Osteoblast (primary cell): ENCODE measurements at regions not wholly inside any gene's neighbourhood (a gene's known extent, or its start where the extent isn't known, plus 50 kb on each side); places are given as distances from the start of the nearest gene placed in this dataset.

Source experiments
- DNase-seq: peaks from one replicate; pipeline ENCODE4 v3.0.0; 2011; ENCODE audit warnings: low spot score, mixed read lengths; ENCODE audit not compliant: insufficient read length; ENCODE audit errors: missing footprints
- H2AFZ ChIP-seq: 2 replicates; pipeline ENCODE4 v1.6.0; 2011; ENCODE audit warnings: mild to moderate bottlenecking, low read length
- H3K27ac ChIP-seq: 2 replicates; pipeline ENCODE4 v1.5.1; 2011; ENCODE audit warnings: mild to moderate bottlenecking, low read depth, low read length, moderate library complexity
- H3K27me3 ChIP-seq: 2 replicates; pipeline ENCODE4 v1.6.0; 2012; ENCODE audit warnings: mild to moderate bottlenecking, control low read depth, inconsistent platforms, low read length, moderate library complexity; ENCODE audit not compliant: insufficient read depth
- H3K36me3 ChIP-seq: 2 replicates; pipeline ENCODE4 v1.5.1; 2011; ENCODE audit warnings: mild to moderate bottlenecking, low read length, control low read depth, moderate library complexity; ENCODE audit not compliant: insufficient read depth
- H3K4me1 ChIP-seq: 2 replicates; pipeline ENCODE4 v1.5.1; 2011; ENCODE audit warnings: mild to moderate bottlenecking, low read length, control low read depth, moderate library complexity; ENCODE audit not compliant: insufficient read depth
- H3K4me2 ChIP-seq: 2 replicates; pipeline ENCODE4 v1.6.0; 2011; ENCODE audit warnings: mild to moderate bottlenecking, low read length; ENCODE audit not compliant: insufficient read depth
- H3K4me3 ChIP-seq: fragments of 200-600 bp; sonication (generic); 3 replicates; pipeline ENCODE4 v1.5.1; 2012; ENCODE audit warnings: mild to moderate bottlenecking, low read length, inconsistent platforms; ENCODE audit not compliant: insufficient read depth
- H3K79me2 ChIP-seq: 2 replicates; pipeline ENCODE4 v1.6.0; 2012; ENCODE audit warnings: mild to moderate bottlenecking, low read length, control low read depth, inconsistent platforms; ENCODE audit not compliant: insufficient read depth
- H3K9me3 ChIP-seq: 2 replicates; pipeline ENCODE4 v1.5.1; 2011; ENCODE audit warnings: low read depth, low read length, control low read depth
- H4K20me1 ChIP-seq: 2 replicates; pipeline ENCODE4 v1.6.0; 2012; ENCODE audit warnings: mild to moderate bottlenecking, low read length, control low read depth; ENCODE audit not compliant: insufficient read depth
- CTCF ChIP-seq: IDR thresholded peaks from 2 replicates; pipeline ENCODE4 v1.5.1; 2011; ENCODE audit warnings: mild to moderate bottlenecking, low read depth, low read length, moderate library complexity; ENCODE audit errors: extremely low read depth

GRCh38 chr4:23235628-23236390 is 543.1 kb downstream of the GBA3 start:
- H2AFZ ChIP-seq = no peak overlapping the region
- no peaks in the 10 kb centered on the region for H3K9me3 ChIP-seq
- H3K27me3 ChIP-seq = no peaks in the 10 kb centered on the region
- no peak overlapping the region for H3K27ac ChIP-seq
- no peak overlapping the region for H3K4me2 ChIP-seq
- no peak overlapping the region for H3K4me3 ChIP-seq
- TF ChIP-seq CTCF = no peak
- DNase-seq = no peak
- no peaks in the 10 kb centered on the region for H3K4me1 ChIP-seq
- no peaks in the 10 kb centered on the region for H3K36me3 ChIP-seq
- no peaks in the 10 kb centered on the region for H4K20me1 ChIP-seq
- no peaks in the 10 kb centered on the region for H3K79me2 ChIP-seq

GRCh38 chr4:23234716-23235115 is 542.0 kb downstream of the GBA3 start:
- no peak for DNase-seq
- no peak for TF ChIP-seq CTCF

GRCh38 chr4:23234018-23234417 is 541.3 kb downstream of the GBA3 start:
- no peaks in the 10 kb centered on the region for H3K27me3 ChIP-seq
- no peaks in the 10 kb centered on the region for H3K9me3 ChIP-seq
- H3K36me3 ChIP-seq = no peaks in the 10 kb centered on the region
- H2AFZ ChIP-seq = no peak overlapping the region
- TF ChIP-seq CTCF = no peak
- H3K4me3 ChIP-seq = no peak overlapping the region
- H3K4me2 ChIP-seq = no peak overlapping the region
- DNase-seq = no peak
- no peak overlapping the region for H3K27ac ChIP-seq
- H3K4me1 ChIP-seq = no peaks in the 10 kb centered on the region
- H3K79me2 ChIP-seq = no peaks in the 10 kb centered on the region
- no peaks in the 10 kb centered on the region for H4K20me1 ChIP-seq

More at GRCh38 chr4:23234716-23235115, 542.0 kb downstream of the GBA3 start:
- Histone ChIP-seq H3K79me2 (no peaks in the 10 kb centered on the region), H3K27ac (no peak overlapping the region), H2AFZ (no peak overlapping the region), H3K4me2 (no peak overlapping the region), H3K36me3 (no peaks in the 10 kb centered on the region), H3K4me3 (no peak overlapping the region), H3K27me3 (no peaks in the 10 kb centered on the region), H4K20me1 (no peaks in the 10 kb centered on the region), H3K9me3 (no peaks in the 10 kb centered on the region), H3K4me1 (no peaks in the 10 kb centered on the region)

GRCh38 chr4:23233596-23233995 is 540.9 kb downstream of the GBA3 start:
- no peak for TF ChIP-seq CTCF
- Histone ChIP-seq H3K27me3 (no peaks in the 10 kb centered on the region), H3K79me2 (no peaks in the 10 kb centered on the region), H3K9me3 (no peaks in the 10 kb centered on the region), H3K36me3 (no peaks in the 10 kb centered on the region), H2AFZ (no peak overlapping the region), H3K27ac (no peak overlapping the region), H3K4me3 (no peak overlapping the region), H3K4me1 (no peaks in the 10 kb centered on the region), H3K4me2 (no peak overlapping the region), H4K20me1 (no peaks in the 10 kb centered on the region)
- no peak for DNase-seq
